A673 (cell line): ENCODE measurements at regions not wholly inside any gene's neighbourhood (a gene's known extent, or its start where the extent isn't known, plus 50 kb on each side); places are given as distances from the start of the nearest gene placed in this dataset.
"Not testable (repeated sequence)": the region's sequence is repeated elsewhere in the genome, so short reads cannot be mapped to it uniquely, and the experiment has no call there.

Source experiments
- BruUV-seq: library from RNA; stranded (reverse); fragments of 400-500 nt; replicated peaks from 2 replicates; lab custom pipeline; 2021; lab: Mats Ljungman, UMichigan
- CTCF ChIA-PET: fragments of 300-600 bp; sonication (Branson Sonifier 250); formaldehyde crosslinking; loops from one replicate; lab custom pipeline; 2022; ENCODE audit warnings: antibody characterized with exemption; lab: Charles Lee
- POLR2A ChIA-PET: fragments of 300-600 bp; sonication (Branson Sonifier 250); formaldehyde crosslinking; loops from one replicate; lab custom pipeline; 2022; ENCODE audit warnings: antibody characterized with exemption; ENCODE audit not compliant: low non-redundant PET; lab: Charles Lee
- DNase-seq: peaks from one replicate; pipeline ENCODE4 v3.0.0-alpha.2; 2015; ENCODE audit warnings: low spot score
- H3K27ac ChIP-seq: fragments of 200-600 bp; sonication (generic); 2 replicates; pipeline ENCODE4 v1.5.1; 2016; ENCODE audit warnings: mixed run types, low read depth, mild to moderate bottlenecking, mixed read lengths, antibody characterized with exemption, low read length; ENCODE audit not compliant: poor library complexity, severe bottlenecking
- H3K27me3 ChIP-seq: fragments of 200-600 bp; sonication (generic); replicated peaks from 2 replicates; pipeline ENCODE4 v1.6.1; 2017; ENCODE audit warnings: mixed run types, low read depth, mild to moderate bottlenecking, mixed read lengths, antibody characterized with exemption, low read length; ENCODE audit not compliant: insufficient read depth, poor library complexity
- H3K36me3 ChIP-seq: fragments of 200-600 bp; sonication (generic); 2 replicates; pipeline ENCODE4 v1.6.1; 2016; ENCODE audit warnings: mixed run types, mild to moderate bottlenecking, mixed read lengths, antibody characterized with exemption, low read length; ENCODE audit not compliant: insufficient read depth, poor library complexity, severe bottlenecking
- H3K4me1 ChIP-seq: fragments of 200-600 bp; sonication (generic); 2 replicates; pipeline ENCODE4 v1.6.1; 2017; ENCODE audit warnings: mixed run types, mild to moderate bottlenecking, mixed read lengths, antibody characterized with exemption, low read length; ENCODE audit not compliant: insufficient read depth, poor library complexity, severe bottlenecking
- H3K4me3 ChIP-seq: fragments of 200-600 bp; sonication (generic); 2 replicates; pipeline ENCODE4 v1.5.1; 2016; ENCODE audit warnings: low read depth, mixed run types, mild to moderate bottlenecking, mixed read lengths, low read length; ENCODE audit not compliant: poor library complexity, severe bottlenecking
- H3K9me3 ChIP-seq: fragments of 200-600 bp; sonication (generic); 2 replicates; pipeline ENCODE4 v1.6.1; 2016; ENCODE audit warnings: mixed run types, low read depth, mild to moderate bottlenecking, mixed read lengths, antibody characterized with exemption, low read length; ENCODE audit not compliant: poor library complexity, severe bottlenecking
- EZH2 ChIP-seq: fragments of 200-600 bp; sonication (generic); IDR thresholded peaks from 2 replicates; pipeline ENCODE4 v1.6.1; 2017; ENCODE audit warnings: borderline replicate concordance, low read depth, mild to moderate bottlenecking, mixed read lengths, antibody characterized with exemption, low read length; ENCODE audit not compliant: poor library complexity, severe bottlenecking
- intact Hi-C: fragments of 100-400 bp; cut with micrococcal nuclease; formaldehyde crosslinking; loops from one replicate; pipeline ENCODE4 v1.10.0; 2022; ENCODE audit not compliant: unreplicated experiment
- TF ChIP-seq, protein P1 (sequence below): fragments of 300-800, 200-600 bp; sonication (generic); conservative IDR thresholded peaks from 2 replicates; pipeline ENCODE4 v1.5.1; 2017; ENCODE audit warnings: low read depth, mild to moderate bottlenecking, antibody characterized with exemption, low read length, moderate library complexity, mixed read lengths

DNA sequence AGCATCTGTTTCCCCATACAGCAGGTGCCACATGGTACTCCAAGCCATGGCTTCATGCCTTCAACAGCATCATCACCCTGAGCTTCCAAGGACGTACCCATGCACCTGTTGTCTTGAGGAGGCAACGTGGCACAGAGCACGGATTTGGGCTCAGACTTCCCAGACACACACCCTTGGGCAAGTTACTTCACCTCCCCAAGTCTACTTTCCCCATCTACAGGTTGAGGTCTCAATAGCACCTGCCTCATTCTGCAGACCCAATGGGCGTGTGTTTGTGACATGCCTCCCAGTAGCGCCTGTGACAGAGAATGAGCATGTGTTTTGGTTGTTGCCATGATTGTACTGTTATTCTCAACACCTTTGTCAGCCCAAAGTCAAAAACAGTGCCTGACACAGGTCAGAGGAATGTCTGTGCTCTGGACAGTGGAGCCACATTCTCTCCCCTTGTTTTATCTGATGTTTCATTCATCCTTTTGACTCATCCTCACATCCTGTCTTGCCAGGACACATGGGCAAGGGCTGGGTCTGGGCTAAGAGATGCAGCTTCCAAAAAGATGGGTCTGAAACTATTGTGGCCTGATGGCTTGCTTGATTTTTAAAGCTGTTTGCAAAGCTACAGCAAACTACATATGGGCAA lies 53.4 kb upstream of the CCND1 start:
- no peak overlapping the region for H3K27ac ChIP-seq
- H3K4me3 ChIP-seq, result no peak overlapping the region
- TF ChIP-seq, protein P1, sequence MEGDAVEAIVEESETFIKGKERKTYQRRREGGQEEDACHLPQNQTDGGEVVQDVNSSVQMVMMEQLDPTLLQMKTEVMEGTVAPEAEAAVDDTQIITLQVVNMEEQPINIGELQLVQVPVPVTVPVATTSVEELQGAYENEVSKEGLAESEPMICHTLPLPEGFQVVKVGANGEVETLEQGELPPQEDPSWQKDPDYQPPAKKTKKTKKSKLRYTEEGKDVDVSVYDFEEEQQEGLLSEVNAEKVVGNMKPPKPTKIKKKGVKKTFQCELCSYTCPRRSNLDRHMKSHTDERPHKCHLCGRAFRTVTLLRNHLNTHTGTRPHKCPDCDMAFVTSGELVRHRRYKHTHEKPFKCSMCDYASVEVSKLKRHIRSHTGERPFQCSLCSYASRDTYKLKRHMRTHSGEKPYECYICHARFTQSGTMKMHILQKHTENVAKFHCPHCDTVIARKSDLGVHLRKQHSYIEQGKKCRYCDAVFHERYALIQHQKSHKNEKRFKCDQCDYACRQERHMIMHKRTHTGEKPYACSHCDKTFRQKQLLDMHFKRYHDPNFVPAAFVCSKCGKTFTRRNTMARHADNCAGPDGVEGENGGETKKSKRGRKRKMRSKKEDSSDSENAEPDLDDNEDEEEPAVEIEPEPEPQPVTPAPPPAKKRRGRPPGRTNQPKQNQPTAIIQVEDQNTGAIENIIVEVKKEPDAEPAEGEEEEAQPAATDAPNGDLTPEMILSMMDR, result no peak
- no peak for TF ChIP-seq EZH2
- DNase-seq, result no peak
- H3K9me3 ChIP-seq, result peaks cover 6% of the 10 kb centered on the region
- H3K4me1 ChIP-seq, result peaks cover 14% of the 10 kb centered on the region
- CTCF ChIA-PET, result no interaction called here
- no TSS peak for BruUV-seq
- intact Hi-C loops, result no loop called here
- H3K27me3 ChIP-seq, result no peaks in the 10 kb centered on the region
- POLR2A ChIA-PET, result no interaction called here
- H3K36me3 ChIP-seq, result no peaks in the 10 kb centered on the region

DNA sequence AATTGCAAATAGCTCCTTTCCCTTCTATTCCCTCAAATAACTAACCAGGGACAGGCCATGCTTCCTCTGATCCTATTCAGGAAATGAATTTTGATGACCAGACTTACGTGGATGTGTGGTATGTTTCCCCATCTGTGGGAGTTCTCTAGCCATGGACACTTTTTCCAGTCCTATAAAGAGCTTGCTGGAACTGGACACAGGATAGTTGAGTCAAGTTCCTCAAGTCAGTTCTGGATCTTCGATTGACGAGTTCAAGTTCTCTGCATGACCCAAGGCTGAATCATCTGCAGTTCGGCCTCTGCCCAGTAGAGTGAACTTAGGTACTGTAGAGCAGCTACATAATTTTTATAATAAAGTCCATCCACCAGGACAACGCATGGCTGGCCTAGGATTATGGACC lies 52.7 kb upstream of the CCND1 start:
- H3K27ac ChIP-seq, result no peak overlapping the region

DNA sequence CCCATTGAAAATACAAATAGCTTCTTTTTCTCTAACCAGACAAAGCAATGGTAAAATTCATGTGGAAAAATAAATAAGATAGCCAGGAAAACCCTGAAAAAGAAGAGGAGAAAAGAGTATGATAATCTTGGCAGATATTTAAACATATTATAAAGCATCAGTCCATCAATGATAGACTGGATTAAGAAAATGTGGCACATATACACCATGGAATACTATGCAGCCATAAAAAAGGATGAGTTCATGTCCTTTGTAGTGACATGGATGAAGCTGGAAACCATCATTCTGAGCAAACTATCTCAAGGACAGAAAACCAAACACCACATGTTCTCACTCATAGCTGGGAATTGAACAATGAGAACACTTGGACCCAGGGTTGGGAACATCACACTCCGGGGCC lies 50.9 kb upstream of the CCND1 start:
- H3K4me3 ChIP-seq, H3K27me3 ChIP-seq, H3K27ac ChIP-seq, CTCF ChIA-PET, DNase-seq, intact Hi-C loops, H3K36me3 ChIP-seq, BruUV-seq, POLR2A ChIA-PET, H3K9me3 ChIP-seq: not testable (repeated sequence)
- H3K4me1 ChIP-seq, result peaks cover 13% of the 10 kb centered on the region

More for the DNA sequence above, 52.7 kb upstream of the CCND1 start:
- ChIA-PET POLR2A (no interaction called here), CTCF (no interaction called here)
- no peak overlapping the region for H3K4me3 ChIP-seq
- peaks cover 6% of the 10 kb centered on the region for H3K9me3 ChIP-seq
- intact Hi-C loops, result no loop called here
- DNase-seq, result no peak
- peaks cover 13% of the 10 kb centered on the region for H3K4me1 ChIP-seq
- H3K36me3 ChIP-seq, result no peaks in the 10 kb centered on the region
- TF ChIP-seq EZH2, result no peak
- TF ChIP-seq, protein P1, result 0 out of 2 replicates have a peak, but pooled peaks have one; percentile 13
- H3K27me3 ChIP-seq, result no peaks in the 10 kb centered on the region
- BruUV-seq, result no TSS peak
